ENCODE measurements at regions not wholly inside any gene's neighbourhood (a gene's known extent, or its start where the extent isn't known, plus 50 kb on each side); places are given as distances from the start of the nearest gene placed in this dataset.
"Not testable (repeated sequence)": the region's sequence is repeated elsewhere in the genome, so short reads cannot be mapped to it uniquely, and the experiment has no call there.

DNA sequence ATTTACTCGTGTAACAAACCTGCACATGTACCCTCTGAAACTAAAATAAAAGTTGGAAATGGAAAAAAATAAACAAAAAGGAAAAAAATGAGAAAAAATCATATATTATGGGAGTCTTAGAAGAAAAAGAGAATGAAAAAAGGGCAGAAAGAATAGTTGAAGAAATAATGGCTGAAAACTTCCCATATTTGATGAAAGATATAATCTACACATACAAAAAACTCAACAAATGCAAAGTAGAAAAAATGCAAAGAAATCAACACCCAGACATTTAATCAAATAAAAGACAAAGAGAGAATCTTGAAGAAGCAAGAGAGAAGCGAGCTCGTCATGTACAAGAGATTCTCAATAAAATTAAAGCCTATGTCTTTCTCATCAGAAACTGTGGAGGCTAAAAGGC is 73.8 kb downstream of the SLC25A46 start:
- DNase-seq = no peak

DNA sequence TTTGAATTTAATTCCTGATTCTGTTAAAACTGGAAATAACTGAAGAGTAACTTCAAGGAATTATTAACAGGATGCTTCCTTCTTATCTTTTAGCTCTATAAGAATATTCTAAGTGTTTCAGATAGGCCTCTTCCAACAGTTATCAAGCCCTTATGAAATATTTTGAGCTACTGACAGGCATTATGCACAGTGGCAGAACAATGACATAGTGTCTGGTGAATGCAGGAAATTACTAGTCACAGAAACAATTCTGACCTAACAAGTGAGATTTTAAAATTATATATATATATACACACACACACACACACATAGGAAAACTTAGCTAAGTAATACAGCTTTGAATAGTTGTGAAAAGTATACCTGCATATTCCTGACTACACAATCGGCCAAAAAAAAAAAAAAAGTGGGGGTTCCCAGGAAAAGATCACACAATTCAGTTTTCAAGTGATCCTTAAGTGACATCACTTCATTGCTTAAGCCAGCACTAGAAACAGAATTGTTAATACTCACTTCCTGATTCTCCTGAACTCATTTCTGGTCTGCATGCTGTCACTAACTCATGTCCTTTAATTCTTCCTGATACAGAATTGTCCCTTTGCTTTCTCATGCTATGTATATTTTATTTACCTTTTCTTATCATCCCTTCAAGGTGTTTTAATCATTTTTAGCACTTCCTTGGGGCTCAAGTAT is 77.3 kb downstream of the SLC25A46 start:
- peak; percentile 66 for DNase-seq

DNA sequence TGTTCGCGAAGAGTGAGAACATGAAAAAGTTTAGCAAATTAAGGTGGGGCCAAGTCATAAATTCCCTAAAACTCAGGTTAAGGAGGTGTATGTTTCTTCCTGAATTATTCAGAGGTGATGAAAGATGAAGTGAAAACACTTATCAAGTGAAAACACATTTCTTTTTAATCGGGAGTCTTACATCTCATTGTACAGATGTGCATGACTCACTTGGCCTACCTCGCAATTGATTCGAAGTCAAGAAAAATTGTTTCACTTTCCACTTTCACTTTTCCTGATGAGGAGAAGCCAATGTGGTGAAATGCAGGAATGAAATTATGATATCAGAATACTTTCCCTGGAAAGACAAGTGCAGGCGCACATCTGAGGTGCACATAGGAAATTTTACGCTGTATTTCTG is 78.7 kb downstream of the SLC25A46 start:
- DNase-seq = peak; percentile 76

DNA sequence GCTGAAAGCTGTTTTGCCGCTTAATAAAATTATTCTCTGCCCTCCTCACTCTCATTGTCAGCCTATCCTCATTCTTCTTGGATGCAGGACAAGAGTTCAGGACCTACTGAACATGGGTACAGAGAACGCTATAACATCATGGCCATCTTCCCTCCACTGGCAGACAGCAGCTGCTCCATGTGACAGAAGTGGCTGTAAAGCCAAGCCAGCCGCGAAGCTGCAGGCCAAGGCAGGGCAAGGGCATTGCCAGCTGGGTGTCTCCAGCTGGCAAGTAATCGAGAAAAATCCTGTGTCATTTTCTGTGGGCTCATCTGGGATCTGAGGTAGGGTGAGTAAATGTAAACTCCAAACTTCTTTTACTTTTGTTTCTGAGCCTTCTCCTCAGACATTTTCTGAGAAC is 84.8 kb downstream of the SLC25A46 start:
- DNase-seq = no peak

DNA sequence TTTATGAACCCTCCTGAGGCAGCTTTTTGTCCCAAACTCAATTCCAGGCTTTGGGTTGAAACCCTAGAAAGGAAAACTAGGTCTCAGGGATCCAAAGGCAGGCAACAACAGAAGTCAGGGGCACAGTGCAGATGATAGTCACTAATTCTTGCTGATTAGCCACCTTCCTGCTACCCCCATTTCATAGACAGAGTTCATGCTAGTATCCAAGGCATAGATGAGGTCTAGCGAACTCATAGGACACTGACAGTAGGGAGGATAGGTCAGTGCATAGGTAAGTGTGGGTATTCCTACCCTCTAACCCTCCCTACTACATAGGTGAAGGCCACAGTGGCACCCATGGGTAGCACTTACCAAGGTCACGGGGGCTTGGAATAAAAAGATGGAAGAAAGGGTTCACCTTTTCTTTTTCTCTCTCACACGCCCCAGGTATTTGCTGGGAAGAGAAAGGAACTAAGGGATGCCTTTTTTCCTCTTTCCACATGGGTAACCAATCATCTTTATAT is 86.2 kb downstream of the SLC25A46 start:
- no peak for DNase-seq

DNA sequence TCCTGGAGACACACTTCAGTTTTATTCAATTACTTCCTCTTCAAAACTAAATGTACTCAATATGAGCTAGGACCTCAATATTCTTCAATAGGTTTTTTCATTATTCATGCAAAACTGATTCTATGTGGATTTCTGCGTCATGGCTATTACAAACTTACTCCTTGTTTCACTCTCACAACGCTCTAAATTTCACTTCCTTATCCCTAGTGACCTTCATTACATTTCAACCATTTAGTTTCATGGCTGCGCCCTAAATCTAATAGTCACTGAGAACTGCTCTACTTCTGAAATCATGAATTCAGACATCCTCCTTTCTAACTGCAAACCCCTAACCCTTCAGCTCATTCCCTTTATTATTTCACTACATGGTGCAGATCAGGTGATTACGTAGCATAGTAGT is 93.9 kb downstream of the SLC25A46 start:
- no peak for DNase-seq

DNA sequence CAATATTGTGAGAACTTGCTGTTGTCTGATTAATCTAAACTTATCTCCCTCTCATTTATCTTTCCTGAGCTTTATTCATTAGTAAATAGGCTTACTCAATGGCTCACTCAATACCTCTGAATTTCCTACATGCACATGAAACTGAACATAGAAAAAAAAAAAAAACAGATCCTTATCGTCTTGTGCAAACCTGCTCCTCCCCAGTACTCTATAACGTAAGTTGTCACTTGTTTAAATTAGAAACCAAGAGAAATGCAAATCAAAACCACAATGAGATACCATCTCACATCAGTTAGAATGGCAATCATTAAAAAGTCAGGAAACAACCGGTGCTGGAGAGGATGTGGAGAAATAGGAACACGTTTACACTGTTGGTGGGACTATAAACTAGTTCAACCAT is 96.1 kb downstream of the SLC25A46 start:
- DNase-seq = not testable (repeated sequence)

DNA sequence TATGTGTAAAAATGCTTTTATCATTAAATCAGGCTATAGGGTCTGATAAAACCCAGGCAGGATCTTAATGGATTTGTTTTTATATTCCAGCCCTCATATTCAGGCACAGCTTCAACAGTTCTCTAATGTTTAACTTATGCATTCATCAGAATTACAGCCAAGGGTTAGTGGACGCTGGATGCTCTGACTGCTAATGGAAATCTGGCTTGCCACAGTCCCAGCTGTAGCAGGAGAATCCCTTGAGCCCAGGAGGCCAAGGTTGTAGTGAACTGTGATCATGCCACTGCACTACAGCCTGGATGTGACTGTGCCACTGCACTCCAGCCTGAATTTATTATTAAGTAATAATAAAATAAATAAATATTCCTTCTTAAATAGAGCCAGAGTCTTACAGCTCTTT is 98.0 kb downstream of the SLC25A46 start:
- DNase-seq = no peak

DNA sequence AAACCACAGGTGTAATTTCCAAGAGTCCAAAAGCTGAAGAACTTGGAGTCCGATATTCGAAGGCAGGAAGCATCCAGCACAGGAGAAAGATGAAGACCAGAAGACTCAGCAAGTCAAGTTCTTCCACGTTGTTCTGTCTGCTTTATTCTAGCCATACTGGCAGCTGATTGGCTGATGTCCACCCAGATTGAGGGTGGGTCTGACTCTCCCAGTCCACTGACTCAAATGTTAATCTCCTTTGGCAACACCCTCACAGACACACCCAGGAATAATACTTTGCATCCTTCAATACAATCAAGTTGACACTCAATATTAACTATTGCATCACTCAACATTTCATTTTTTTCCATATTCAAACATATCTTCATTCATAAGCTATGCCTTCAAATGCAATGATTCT is 99.5 kb downstream of the SLC25A46 start:
- DNase-seq = not testable (repeated sequence)

DNA sequence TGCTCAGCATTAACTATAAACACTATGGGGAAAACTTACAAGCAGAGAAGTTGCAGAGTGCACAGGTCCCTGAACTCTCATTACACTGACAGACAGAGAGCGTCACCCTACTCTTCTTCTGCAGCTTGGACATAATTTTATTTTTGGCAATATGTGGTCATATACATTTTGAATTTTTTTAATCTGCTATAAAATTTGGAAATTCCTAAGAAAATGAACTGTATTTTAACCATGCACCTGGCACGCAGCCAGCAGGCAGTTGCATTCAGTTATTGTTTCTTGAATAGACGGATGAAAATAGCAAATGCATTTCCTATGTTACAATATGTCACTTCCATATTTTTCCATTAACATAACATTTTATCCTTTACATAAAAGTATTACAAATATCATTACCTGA is 100.2 kb downstream of the SLC25A46 start:
- no peak for DNase-seq

DNA sequence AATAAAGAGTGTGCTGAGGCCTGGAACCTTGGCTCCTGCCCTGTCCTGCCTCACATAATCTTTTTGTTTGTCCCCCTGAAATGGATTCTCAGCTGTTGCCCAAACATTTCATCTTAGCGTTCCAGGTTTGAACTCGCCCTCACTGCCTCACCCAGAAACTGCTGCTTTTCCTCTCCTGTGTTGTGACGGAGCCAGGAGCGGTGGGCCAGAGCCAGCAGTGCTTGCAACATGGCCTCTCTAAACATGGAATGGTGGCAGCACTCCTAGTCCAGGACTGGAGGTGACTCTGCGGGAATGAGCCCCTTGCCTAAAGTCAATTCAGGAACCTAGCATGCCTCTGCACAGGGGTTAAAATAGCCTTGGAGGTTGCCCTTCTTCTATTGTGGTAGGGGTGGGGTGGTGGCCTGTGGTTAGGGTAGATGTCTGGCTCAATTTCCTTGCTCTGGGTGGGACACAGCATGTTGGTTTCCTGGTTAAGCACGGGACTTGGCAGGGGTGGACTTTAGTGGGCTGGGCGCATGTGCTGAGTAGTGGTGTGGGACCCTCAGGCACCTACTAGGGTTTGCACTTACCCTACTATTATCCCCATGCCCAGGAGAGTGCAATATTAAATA is 101.6 kb downstream of the SLC25A46 start:
- no peak for DNase-seq

DNA sequence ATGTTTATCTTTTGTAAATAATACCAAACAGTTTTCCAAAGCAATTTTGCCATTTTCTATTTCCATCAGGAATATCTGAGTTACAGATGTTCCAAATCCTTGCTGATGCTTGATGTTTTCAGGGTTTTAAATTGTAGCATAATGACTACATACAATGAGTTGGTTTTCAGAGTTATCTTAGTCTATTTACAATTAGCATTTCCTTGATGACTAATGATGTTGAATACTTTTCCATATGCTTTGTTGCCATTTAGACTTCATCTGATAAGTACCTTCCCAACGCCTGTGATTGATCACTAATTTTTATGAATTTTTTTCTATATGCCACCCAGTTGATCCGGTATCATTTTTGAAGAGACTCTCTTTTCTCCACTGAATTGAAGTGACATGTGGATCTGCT is 102.3 kb downstream of the SLC25A46 start:
- no peak for DNase-seq

DNA sequence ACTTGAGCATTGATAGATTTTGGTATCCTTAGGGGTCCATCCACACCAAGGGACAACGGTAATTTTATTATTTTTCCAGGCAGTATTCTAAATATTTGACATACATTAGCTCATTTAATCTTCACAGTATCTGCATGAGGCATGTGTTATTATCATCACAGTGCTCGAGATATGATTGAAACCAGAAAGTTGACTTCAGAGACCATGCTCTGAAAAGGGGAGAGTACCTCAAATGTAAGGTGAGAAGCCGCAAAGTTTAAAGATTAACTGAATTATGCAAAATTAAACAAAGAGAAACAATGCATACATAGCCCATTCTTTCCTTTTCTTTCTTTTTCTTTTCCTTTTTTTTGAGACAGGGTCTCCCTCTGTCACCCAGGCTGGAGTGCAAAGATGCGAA is 104.1 kb downstream of the SLC25A46 start:
- DNase-seq = no peak

DNA sequence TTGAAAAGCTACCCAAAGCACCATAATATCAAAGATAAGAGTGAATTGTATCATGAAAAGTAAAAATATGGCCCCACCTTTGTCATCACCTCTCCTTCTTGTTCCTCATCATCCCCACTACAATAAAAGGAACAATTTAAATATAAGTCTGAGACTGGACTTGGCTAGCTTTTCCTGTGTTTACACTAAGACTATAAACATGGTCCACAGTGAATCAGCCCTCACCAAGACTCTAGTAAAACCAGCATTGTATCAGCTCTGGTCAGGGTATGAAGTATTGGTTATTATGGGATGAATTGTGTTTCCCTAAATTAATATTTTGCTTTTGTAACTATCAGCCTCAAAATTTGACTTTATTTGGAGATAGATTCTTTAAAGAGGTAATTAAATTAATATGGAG is 105.4 kb downstream of the SLC25A46 start:
- DNase-seq = no peak

DNA sequence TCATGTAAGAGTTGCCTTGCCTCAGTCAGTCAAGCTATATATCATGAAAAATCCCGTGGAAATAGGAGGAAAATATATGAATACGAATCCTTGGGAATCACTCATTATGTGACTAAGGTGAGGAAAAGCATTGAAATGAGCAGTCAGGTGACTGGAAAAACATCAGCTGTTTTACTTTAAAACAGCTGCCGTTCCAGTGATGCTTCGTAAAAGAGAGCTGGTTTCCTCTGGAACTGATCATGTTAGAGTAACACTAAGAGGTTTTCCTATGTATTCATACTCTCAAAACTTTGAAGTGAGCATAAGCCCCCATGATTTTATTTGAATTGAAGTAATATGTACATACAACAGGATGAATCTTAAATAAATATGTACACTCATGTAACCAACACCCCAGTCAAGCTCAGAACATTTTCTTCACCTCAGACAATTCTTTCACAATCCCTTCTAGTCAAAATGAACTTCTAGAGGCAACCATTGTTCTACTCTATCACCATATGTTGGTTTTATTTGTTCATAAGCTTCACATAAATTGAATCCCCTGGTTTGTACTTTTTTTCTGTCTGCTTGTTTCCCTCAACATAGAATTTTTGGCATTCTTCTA is 107.7 kb downstream of the SLC25A46 start:
- no peak for DNase-seq

DNA sequence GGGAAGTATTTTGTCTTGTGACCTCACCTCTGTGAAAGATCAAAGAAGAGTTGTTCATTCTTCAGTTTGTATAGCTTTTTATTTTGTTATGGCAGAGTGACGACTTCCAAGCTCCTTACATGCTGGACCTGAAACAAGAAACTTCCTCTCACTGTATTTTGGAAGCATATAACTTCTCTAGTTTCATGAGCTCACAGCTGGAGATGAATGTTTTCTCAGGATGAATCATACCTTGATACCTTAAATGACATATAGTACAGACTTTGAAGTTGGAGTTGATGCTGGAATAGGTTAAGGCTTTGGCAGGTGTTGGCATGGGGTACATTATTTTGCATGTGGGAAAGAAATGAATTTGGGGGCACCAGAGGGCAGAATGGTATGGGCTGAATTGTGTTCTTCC is 112.5 kb downstream of the SLC25A46 start:
- DNase-seq = peak; percentile 11

DNA sequence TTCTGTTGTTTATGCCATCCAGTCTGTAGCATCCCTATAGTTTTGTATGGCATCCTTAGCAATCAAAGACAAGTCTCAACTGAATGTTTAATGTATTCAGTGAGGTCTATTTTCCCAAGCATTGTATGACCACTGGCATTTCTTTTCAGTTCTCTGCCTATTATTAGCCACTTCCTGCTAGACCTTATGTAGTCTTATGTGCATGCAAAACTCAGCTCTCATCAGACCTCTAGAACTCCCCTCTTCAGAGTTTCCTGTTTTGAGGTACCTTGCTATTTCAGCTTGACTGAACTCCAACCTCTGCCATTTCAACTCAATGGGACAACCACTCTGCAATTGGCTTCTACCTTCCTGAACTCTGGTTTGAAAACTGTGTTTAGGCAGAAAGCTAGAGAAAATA is 113.2 kb downstream of the SLC25A46 start:
- peak; percentile 9 for DNase-seq

DNA sequence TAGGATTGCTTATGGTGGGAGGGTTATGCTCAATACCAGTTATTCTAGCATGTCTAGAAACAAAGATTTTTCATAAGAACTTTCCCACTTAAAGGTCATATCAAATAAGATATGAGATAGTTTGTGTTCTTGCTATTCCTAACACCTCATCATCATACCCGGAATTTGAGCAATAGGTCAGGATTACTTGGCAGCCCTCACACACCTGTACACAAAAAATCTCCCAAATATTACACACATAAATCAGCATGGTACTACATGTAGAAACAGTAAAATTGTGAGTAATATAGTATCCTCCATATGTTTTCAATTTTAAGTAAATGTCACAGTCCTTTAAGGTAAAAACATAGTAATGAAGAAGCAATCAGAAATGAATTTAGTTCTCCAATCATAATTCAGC is 113.7 kb downstream of the SLC25A46 start:
- no peak for DNase-seq

DNA sequence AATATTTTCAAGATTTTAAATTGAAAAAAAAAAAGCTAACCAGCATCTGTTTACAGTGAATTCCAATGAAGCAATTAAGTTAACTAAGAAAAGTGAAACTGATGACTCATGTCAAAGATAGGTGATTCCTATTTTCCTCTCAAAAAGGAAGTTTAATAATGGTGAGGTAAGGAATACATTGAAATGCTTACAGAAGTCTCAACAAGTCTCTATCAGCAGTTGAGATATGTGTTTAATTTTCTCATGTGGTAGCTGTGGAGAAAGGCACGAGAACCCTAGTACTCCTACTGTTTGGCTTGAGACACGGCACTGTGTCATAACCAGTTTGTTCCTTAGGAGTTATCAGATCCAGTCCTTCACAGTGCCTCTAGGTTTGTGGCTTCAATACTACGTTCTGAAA is 114.5 kb downstream of the SLC25A46 start:
- DNase-seq = peak; percentile 68

DNA sequence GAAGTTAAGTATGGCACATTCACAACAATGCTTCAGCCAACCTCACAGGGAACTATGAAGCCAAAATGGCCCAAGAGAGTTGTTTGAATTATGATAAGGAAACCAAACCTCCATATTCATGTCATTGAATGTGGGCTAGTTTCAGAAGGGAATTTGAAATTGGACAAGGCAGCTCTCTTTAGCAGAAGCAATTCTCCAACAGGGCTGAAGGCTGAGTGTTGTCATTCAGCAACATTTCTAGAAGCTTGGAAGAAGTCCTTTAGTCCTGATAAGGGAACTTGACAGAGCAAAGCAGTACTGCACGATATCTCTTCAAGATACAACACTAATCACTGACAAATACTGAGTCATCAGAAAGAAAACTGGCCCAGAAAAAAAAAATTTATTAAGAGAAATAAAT is 115.4 kb downstream of the SLC25A46 start:
- peak; percentile 83 for DNase-seq

DNA sequence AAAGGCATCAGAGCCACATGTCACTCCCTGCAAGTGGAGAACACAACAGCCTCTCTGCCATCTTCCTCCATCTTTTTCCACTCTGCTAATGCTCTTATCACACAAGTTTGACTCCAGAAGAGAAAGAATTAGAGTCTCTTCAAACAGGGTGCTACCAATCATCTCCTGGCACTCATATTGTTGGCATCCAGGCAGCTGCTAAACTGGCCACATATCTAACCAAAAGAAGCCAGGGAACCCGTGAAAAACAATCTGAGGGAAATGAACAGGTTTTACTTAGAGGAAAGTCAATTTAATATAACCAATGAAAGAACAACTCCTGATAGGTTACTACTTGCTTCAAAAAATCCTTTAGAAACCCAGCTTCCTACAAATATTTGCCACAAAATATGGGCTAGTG is 117.2 kb downstream of the SLC25A46 start:
- no peak for DNase-seq

DNA sequence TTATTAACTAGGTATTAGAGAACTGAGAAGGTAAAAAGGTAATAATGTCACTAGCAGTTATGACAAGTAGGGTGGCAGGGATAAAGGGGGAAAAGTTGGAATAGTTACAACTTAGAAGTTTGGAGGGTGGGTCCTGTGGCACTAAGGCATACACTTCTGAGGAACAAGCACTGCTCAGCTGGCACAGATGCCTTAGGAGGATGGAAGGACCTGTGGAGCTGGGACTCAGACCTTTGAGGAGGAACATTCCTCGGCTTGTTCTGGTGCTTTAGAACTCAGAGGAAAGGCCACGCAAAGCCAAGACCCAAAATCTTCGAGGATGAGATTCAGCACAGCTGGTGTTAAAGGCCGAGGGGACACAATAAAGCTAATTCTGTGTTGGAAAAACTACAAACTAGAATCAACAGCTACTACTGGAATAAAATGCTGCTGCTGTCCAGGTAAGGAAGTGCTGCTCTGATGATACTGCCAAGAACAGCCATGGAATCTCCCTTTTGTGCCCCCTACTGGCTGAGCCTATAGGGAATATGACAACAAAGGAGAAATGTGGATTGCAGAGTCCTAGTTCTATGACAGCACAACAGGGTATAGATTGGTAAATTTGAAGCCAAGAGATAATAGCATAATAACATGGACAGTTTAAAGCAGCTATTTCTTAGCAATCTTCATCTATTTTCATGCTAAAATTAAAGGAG is 126.7 kb downstream of the SLC25A46 start:
- peak; percentile 42 for DNase-seq

DNA sequence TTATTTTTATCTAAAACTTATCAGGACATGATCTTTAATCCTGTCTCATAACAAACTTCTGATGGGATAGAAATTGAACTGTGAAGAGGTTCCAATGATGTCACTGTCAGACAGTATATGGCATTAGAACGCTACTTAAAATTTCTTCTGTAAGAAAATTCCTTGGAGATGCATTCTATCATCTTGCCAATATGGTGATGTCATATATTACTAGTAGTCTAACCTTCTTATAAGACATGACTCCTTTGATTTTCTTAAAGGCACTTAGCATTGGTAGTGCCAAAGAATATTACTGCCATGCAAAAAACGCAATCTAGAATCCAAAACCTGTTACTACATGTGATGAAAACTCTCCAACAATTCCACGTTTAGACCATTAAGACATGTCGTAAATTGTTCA is 131.1 kb downstream of the SLC25A46 start:
- DNase-seq = no peak

DNA sequence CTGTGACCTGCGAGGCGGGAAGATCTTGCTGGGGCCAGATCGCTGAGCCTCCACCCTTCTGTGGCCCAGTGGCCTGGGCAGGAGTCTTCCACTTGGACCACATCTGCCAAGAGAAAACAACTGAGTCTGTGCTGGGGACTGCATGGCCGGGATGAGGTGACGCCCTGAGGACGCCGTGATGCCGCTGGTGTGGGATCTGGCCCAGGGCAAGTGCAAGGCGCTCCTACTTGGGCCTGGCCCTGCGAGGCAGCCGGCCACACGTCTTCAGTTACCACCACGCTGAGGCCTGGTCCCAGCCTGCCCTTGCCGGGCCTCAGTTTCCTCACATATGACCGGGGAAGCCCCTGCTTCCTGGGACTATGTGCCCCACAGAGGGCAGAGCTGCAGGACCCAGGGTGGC is 133.4 kb downstream of the SLC25A46 start:
- DNase-seq = no peak
